ENCODE measurements at regions not wholly inside any gene's neighbourhood (a gene's known extent, or its start where the extent isn't known, plus 50 kb on each side); places are given as distances from the start of the nearest gene placed in this dataset.
A peak's percentile ranks its signal among the peaks of the same experiment; 100 is the strongest.

- H3K27me3 ChIP-seq (ENCODE audit: control insufficient read depth, insufficient read depth, low read length), result no peaks in the 10 kb centered on the region
- H3K4me3 ChIP-seq (ENCODE audit: low read depth, low read length), result no peak overlapping the region
- no peak for DNase-seq (ENCODE audit: low read depth)
- CTCF ChIA-PET, result no interaction called here
- H3K36me3 ChIP-seq (ENCODE audit: control insufficient read depth, insufficient read depth, low read length), result no peaks in the 10 kb centered on the region
- TF ChIP-seq CTCF (IDR thresholded peaks at IDR 0.05; ENCODE audit: insufficient read depth, low read depth, low read length), result no peak
- POLR2A ChIA-PET, result no interaction called here
Measured at GRCh38 chr6:125509477-125509876, 207.7 kb upstream of the HDDC2 start.

GRCh38 chr6:125510405-125510804, 208.6 kb upstream of the HDDC2 start:
- no peak for DNase-seq (ENCODE audit: low read depth)
- no peaks in the 10 kb centered on the region for H3K27me3 ChIP-seq (ENCODE audit: control insufficient read depth, insufficient read depth, low read length)
- no peak overlapping the region for H3K4me3 ChIP-seq (ENCODE audit: low read depth, low read length)
- POLR2A ChIA-PET, result interaction anchor here (0.5 kb wide), 1 partner anchor 164 kb away, joined by 3 read pairs; no protein-coding TSS in a partner anchor
- no peak for TF ChIP-seq CTCF (IDR thresholded peaks at IDR 0.05; ENCODE audit: insufficient read depth, low read depth, low read length)
- no peaks in the 10 kb centered on the region for H3K36me3 ChIP-seq (ENCODE audit: control insufficient read depth, insufficient read depth, low read length)
- CTCF ChIA-PET, result no interaction called here

GRCh38 chr6:125511809-125512396, 210.1 kb upstream of the HDDC2 start:
- no peak overlapping the region for H3K4me3 ChIP-seq (ENCODE audit: low read depth, low read length)
- H3K27me3 ChIP-seq (ENCODE audit: control insufficient read depth, insufficient read depth, low read length), result no peaks in the 10 kb centered on the region
- no peak for TF ChIP-seq CTCF (IDR thresholded peaks at IDR 0.05; ENCODE audit: insufficient read depth, low read depth, low read length)
- ChIA-PET CTCF (no interaction called here), POLR2A (no interaction called here)
- no peaks in the 10 kb centered on the region for H3K36me3 ChIP-seq (ENCODE audit: control insufficient read depth, insufficient read depth, low read length)
- DNase-seq (ENCODE audit: low read depth), result no peak

GRCh38 chr6:125512621-125513020, 210.9 kb upstream of the HDDC2 start:
- Histone ChIP-seq H3K27me3 (ENCODE audit: control insufficient read depth, insufficient read depth, low read length) (no peaks in the 10 kb centered on the region), H3K4me3 (ENCODE audit: low read depth, low read length) (no peak overlapping the region), H3K36me3 (ENCODE audit: control insufficient read depth, insufficient read depth, low read length) (no peaks in the 10 kb centered on the region)
- DNase-seq (ENCODE audit: low read depth), result no peak
- TF ChIP-seq CTCF (IDR thresholded peaks at IDR 0.05; ENCODE audit: insufficient read depth, low read depth, low read length), result peak; percentile 26; the same call in 1 of the 2 replicates
- ChIA-PET CTCF (no interaction called here), POLR2A (no interaction called here)

GRCh38 chr6:125513978-125514377, 212.2 kb upstream of the HDDC2 start:
- Histone ChIP-seq H3K27me3 (ENCODE audit: control insufficient read depth, insufficient read depth, low read length) (no peaks in the 10 kb centered on the region), H3K4me3 (ENCODE audit: low read depth, low read length) (no peak overlapping the region), H3K36me3 (ENCODE audit: control insufficient read depth, insufficient read depth, low read length) (no peaks in the 10 kb centered on the region)
- no peak for TF ChIP-seq CTCF (IDR thresholded peaks at IDR 0.05; ENCODE audit: insufficient read depth, low read depth, low read length)
- DNase-seq (ENCODE audit: low read depth), result no peak
- CTCF ChIA-PET, result no interaction called here
- POLR2A ChIA-PET, result no interaction called here
